ENCODE measurements at regions not wholly inside any gene's neighbourhood (a gene's known extent, or its start where the extent isn't known, plus 50 kb on each side); places are given as distances from the start of the nearest gene placed in this dataset.

DNA sequence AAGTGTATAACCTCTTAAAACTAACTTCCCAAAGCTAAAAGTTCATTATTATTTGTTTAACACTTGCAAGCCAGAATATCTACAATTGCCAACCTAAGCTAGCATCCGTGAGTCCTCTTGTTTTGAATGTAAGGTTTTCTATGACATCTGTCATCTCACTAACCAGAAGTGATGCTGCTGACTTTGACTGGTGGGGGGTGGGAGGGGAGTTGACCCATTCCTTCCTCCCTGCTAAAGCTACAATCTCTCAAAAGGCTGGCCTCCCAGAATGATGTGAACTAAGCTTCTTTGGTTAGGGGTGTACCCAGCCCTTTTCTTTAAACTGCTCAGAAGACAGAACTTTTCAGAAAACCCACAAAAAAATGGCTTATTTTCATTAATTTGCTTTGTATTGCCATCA, 280.6 kb downstream of the ZEB2 start:
- ChIA-PET CTCF (no interaction called here), POLR2A (no interaction called here)
- no peak for TF ChIP-seq ZNF623 (tag by site-specific recombination; IDR thresholded peaks at IDR 0.05)
- Histone ChIP-seq H3K36me3 (ENCODE audit: control insufficient read depth in 2 of 2, insufficient read depth in 1 of 2, low read length in 2 of 2) (no peaks in the 10 kb centered on the region), H3K9me3 (ENCODE audit: control insufficient read depth, insufficient read depth, low read depth, low read length) (no peaks in the 10 kb centered on the region), H3K4me1 (ENCODE audit: control insufficient read depth, insufficient read depth, low read length) (no peaks in the 10 kb centered on the region), H3K27ac (ENCODE audit: extremely low read depth, low read depth, low read length) (no peak overlapping the region), H3K4me3 (ENCODE audit: low read depth, low read length) (no peak overlapping the region)

DNA sequence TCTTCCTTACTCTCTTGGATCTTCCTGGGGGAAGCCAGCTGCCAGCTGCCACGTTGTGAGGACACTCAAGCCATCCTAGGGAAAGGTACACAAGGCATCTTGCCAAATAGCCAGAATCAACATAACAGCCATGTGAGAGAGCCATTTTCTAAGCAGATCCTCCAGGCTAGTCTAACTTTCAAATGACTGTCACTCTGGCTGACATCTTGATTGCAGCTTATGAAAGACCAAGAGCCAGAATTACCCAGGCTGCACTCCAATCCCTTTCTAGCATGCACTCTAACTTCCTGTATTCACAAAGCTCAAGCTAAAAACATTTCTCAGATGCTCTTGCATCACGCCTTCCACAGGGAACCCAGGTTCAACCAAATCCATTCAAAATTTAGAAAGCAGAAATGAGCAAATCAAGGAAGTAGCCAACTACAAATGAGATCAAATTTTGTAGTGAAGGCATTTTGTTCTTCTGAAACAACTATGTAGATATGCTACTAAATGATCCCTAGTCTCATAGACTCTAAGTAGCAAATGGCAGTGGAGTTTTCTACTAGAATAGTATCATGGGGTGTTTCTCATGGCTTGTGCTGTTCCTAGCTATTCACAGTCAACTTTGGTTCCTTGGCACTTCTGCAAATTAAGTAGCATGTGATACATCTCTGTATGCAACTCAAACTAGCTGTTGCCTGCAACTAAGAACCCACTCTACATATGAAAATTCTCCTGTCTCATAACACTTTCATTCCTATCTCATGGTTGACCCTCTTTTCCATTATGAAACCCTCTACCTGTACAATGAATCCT, 281.9 kb downstream of the ZEB2 start:
- CTCF ChIA-PET, result no interaction called here
- H3K4me3 ChIP-seq (ENCODE audit: low read depth, low read length), result no peak overlapping the region
- H3K27ac ChIP-seq (ENCODE audit: extremely low read depth, low read depth, low read length), result no peak overlapping the region
- no peaks in the 10 kb centered on the region for H3K9me3 ChIP-seq (ENCODE audit: control insufficient read depth, insufficient read depth, low read depth, low read length)
- H3K36me3 ChIP-seq (ENCODE audit: control insufficient read depth in 2 of 2, insufficient read depth in 1 of 2, low read length in 2 of 2), result no peaks in the 10 kb centered on the region
- no peaks in the 10 kb centered on the region for H3K4me1 ChIP-seq (ENCODE audit: control insufficient read depth, insufficient read depth, low read length)
- POLR2A ChIA-PET, result no interaction called here
- TF ChIP-seq, protein P1, sequence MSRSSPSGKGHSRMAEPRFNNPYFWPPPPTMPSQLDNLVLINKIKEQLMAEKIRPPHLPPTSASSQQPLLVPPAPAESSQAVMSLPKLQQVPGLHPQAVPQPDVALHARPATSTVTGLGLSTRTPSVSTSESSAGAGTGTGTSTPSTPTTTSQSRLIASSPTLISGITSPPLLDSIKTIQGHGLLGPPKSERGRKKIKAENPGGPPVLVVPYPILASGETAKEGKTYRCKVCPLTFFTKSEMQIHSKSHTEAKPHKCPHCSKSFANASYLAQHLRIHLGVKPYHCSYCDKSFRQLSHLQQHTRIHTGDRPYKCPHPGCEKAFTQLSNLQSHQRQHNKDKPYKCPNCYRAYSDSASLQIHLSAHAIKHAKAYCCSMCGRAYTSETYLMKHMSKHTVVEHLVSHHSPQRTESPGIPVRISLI (tag by site-specific recombination; IDR thresholded peaks at IDR 0.05), result no peak
- TF ChIP-seq ZNF660 (tag by site-specific recombination; IDR thresholded peaks at IDR 0.05), result no peak
- TF ChIP-seq TRIM28 (IDR thresholded peaks at IDR 0.05; ENCODE audit: borderline replicate concordance, low read length), result no peak
- TF ChIP-seq PBX3 (CRISPR knock-in tag; IDR thresholded peaks at IDR 0.05), result no peak
- no peak for TF ChIP-seq ZNF768 (tag by site-specific recombination; IDR thresholded peaks at IDR 0.05)
- no peak for TF ChIP-seq ZNF544 (tag by site-specific recombination; IDR thresholded peaks at IDR 0.05)
- no peak for TF ChIP-seq RBAK (tag by site-specific recombination; IDR thresholded peaks at IDR 0.05)
- no peak for TF ChIP-seq MEIS1 (CRISPR knock-in tag; IDR thresholded peaks at IDR 0.05; ENCODE audit: borderline replicate concordance)
- TF ChIP-seq, protein P2, sequence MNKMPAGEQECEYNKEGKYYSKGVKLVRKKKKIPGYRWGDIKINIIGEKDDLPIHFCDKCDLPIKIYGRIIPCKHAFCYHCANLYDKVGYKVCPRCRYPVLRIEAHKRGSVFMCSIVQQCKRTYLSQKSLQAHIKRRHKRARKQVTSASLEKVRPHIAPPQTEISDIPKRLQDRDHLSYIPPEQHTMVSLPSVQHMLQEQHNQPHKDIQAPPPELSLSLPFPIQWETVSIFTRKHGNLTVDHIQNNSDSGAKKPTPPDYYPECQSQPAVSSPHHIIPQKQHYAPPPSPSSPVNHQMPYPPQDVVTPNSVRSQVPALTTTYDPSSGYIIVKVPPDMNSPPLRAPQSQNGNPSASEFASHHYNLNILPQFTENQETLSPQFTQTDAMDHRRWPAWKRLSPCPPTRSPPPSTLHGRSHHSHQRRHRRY (tag by site-specific recombination; IDR thresholded peaks at IDR 0.05), result no peak
- TF ChIP-seq ZBTB7A (tag by site-specific recombination; IDR thresholded peaks at IDR 0.05; ENCODE audit: low read depth), result no peak
- no peak for TF ChIP-seq ZNF624 (tag by site-specific recombination; IDR thresholded peaks at IDR 0.05)
- TF ChIP-seq, protein P3, sequence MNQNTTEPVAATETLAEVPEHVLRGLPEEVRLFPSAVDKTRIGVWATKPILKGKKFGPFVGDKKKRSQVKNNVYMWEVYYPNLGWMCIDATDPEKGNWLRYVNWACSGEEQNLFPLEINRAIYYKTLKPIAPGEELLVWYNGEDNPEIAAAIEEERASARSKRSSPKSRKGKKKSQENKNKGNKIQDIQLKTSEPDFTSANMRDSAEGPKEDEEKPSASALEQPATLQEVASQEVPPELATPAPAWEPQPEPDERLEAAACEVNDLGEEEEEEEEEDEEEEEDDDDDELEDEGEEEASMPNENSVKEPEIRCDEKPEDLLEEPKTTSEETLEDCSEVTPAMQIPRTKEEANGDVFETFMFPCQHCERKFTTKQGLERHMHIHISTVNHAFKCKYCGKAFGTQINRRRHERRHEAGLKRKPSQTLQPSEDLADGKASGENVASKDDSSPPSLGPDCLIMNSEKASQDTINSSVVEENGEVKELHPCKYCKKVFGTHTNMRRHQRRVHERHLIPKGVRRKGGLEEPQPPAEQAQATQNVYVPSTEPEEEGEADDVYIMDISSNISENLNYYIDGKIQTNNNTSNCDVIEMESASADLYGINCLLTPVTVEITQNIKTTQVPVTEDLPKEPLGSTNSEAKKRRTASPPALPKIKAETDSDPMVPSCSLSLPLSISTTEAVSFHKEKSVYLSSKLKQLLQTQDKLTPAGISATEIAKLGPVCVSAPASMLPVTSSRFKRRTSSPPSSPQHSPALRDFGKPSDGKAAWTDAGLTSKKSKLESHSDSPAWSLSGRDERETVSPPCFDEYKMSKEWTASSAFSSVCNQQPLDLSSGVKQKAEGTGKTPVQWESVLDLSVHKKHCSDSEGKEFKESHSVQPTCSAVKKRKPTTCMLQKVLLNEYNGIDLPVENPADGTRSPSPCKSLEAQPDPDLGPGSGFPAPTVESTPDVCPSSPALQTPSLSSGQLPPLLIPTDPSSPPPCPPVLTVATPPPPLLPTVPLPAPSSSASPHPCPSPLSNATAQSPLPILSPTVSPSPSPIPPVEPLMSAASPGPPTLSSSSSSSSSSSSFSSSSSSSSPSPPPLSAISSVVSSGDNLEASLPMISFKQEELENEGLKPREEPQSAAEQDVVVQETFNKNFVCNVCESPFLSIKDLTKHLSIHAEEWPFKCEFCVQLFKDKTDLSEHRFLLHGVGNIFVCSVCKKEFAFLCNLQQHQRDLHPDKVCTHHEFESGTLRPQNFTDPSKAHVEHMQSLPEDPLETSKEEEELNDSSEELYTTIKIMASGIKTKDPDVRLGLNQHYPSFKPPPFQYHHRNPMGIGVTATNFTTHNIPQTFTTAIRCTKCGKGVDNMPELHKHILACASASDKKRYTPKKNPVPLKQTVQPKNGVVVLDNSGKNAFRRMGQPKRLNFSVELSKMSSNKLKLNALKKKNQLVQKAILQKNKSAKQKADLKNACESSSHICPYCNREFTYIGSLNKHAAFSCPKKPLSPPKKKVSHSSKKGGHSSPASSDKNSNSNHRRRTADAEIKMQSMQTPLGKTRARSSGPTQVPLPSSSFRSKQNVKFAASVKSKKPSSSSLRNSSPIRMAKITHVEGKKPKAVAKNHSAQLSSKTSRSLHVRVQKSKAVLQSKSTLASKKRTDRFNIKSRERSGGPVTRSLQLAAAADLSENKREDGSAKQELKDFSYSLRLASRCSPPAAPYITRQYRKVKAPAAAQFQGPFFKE (tag by site-specific recombination; IDR thresholded peaks at IDR 0.05; ENCODE audit: borderline replicate concordance), result no peak
- no peak for TF ChIP-seq SP3 (tag by site-specific recombination; IDR thresholded peaks at IDR 0.05)
- TF ChIP-seq ZNF48 (tag by site-specific recombination; IDR thresholded peaks at IDR 0.05), result no peak
- TF ChIP-seq ZNF600 (tag by site-specific recombination; IDR thresholded peaks at IDR 0.05), result no peak
- no peak for TF ChIP-seq ZNF433 (tag by site-specific recombination; IDR thresholded peaks at IDR 0.05; ENCODE audit: low read depth)
- TF ChIP-seq ZNF148 (tag by site-specific recombination; IDR thresholded peaks at IDR 0.05; ENCODE audit: borderline replicate concordance), result no peak
- TF ChIP-seq ZNF169 (tag by site-specific recombination; IDR thresholded peaks at IDR 0.05), result no peak
